ENCODE measurements at regions not wholly inside any gene's neighbourhood (a gene's known extent, or its start where the extent isn't known, plus 50 kb on each side); places are given as distances from the start of the nearest gene placed in this dataset.

DNA sequence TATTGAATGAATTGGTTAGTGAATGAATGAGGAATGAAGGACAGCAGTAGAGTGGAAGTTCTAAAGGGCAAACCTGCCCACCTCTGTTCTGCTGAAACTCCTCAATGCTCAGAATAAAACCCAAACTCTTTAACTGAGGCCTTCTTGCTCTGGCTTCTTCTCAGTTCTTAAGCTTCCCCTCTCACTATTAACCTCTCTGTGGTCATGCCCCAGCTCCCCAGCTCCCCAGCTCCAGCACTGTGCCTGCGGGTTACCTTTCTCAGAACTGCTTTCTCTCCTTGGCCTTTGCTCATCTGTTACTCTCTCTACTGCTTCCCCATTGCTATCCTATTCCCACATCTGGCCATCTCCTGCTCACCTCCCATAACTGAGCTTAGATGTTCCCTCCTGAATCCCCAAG lies 137.4 kb downstream of the NXPE2 start:
- H3K27ac ChIP-seq = no peak overlapping the region
- intact Hi-C loops (cut with DNase I; ENCODE audit: low total_unique reads) = no loop called here

DNA sequence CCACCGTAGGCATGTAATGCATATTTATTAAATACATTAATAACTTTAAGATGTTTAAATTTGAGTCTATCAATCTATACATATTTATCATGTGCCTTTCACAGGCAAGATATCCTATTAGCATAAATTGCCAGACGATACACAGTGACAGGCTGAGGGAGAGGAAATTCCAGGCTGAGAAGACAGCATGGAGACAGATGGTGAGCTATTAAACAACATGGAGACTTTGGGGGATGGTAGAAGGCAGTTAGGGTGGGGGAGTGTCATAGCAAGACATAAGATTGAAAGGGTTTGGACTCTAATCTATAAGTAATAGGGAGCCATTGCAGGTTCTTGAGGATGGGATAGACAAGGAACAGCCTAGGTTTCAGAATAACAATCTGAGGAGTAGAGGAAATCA lies 138.5 kb downstream of the NXPE2 start:
- intact Hi-C loops (cut with DNase I; ENCODE audit: low total_unique reads) = no loop called here
- Histone ChIP-seq H3K36me3 (no peaks in the 10 kb centered on the region), H3K27me3 (peaks cover 0 to 8% of the 10 kb centered on the region in 2 donors), H3K9me3 (no peaks in the 10 kb centered on the region), H3K4me3 (no peak overlapping the region), H3K27ac (no peak overlapping the region), H3K4me1 (no peaks in the 10 kb centered on the region)
- TF ChIP-seq, protein P1, sequence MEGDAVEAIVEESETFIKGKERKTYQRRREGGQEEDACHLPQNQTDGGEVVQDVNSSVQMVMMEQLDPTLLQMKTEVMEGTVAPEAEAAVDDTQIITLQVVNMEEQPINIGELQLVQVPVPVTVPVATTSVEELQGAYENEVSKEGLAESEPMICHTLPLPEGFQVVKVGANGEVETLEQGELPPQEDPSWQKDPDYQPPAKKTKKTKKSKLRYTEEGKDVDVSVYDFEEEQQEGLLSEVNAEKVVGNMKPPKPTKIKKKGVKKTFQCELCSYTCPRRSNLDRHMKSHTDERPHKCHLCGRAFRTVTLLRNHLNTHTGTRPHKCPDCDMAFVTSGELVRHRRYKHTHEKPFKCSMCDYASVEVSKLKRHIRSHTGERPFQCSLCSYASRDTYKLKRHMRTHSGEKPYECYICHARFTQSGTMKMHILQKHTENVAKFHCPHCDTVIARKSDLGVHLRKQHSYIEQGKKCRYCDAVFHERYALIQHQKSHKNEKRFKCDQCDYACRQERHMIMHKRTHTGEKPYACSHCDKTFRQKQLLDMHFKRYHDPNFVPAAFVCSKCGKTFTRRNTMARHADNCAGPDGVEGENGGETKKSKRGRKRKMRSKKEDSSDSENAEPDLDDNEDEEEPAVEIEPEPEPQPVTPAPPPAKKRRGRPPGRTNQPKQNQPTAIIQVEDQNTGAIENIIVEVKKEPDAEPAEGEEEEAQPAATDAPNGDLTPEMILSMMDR (IDR thresholded peaks at IDR 0.05) = no peak
- TF ChIP-seq POLR2A (IDR thresholded peaks at IDR 0.05) (no peak), POLR2AphosphoS5 (IDR thresholded peaks at IDR 0.05) (no peak)
- no peak for DNase-seq (ENCODE audit: low spot score in 2 of 2)

More for the DNA sequence above, 137.4 kb downstream of the NXPE2 start:
- Histone ChIP-seq H3K9me3 (no peaks in the 10 kb centered on the region), H3K4me3 (no peak overlapping the region), H3K27me3 (peaks cover 0 to 8% of the 10 kb centered on the region in 2 donors), H3K36me3 (no peaks in the 10 kb centered on the region), H3K4me1 (no peaks in the 10 kb centered on the region)
- no peak for TF ChIP-seq POLR2AphosphoS5 (IDR thresholded peaks at IDR 0.05)
- no peak for TF ChIP-seq POLR2A (IDR thresholded peaks at IDR 0.05)
- TF ChIP-seq, protein P1 (IDR thresholded peaks at IDR 0.05) = no peak
- DNase-seq (ENCODE audit: low spot score in 2 of 2) = no peak

DNA sequence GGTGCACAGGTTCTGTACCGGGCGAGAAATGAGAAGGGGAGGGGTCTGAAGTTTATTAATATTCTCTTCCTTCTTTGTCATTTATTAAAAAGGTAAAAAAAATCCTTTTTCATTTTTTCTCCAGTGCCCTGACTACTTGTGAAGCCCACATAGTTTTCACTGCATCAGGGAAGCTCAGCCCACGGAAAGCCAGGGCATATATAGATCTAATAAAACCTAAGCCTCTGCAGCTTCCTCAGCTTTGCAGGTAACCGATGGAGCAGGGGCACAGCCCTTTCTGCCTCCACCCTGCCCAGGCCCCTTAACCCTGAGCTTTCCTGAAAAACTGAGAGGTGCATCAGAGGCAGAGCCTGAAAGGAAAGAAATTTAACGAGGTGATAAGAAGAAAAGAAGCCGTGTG lies 140.1 kb downstream of the NXPE2 start:
- Histone ChIP-seq H3K27me3 (peaks cover 0 to 8% of the 10 kb centered on the region in 2 donors), H3K4me3 (no peak overlapping the region), H3K9me3 (no peaks in the 10 kb centered on the region), H3K36me3 (no peaks in the 10 kb centered on the region), H3K27ac (no peak overlapping the region), H3K4me1 (no peaks in the 10 kb centered on the region)
- no peak for DNase-seq (ENCODE audit: low spot score in 2 of 2)
- intact Hi-C loops (cut with DNase I; ENCODE audit: low total_unique reads) = no loop called here
- no peak for TF ChIP-seq POLR2AphosphoS5 (IDR thresholded peaks at IDR 0.05)
- TF ChIP-seq, protein P1 (IDR thresholded peaks at IDR 0.05) = no peak
- no peak for TF ChIP-seq POLR2A (IDR thresholded peaks at IDR 0.05)

DNA sequence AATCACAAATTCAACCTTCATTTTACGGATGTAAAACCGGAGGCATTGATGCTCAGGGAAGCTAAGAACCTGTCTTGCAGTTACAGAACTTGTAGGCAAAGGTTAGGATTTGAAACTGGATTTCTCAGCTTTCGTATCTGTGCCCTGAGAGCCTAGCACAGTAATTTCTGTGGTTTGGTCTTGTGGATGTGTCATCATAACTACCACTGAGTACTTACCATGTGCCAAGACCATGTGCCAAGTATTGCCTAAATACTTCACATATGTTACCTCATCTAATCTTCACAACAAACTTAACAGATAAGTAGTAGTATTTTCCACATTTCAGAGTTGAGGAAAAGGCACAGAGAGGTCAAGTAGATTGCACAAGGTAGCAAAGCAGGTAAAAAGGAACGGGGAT lies 140.7 kb downstream of the NXPE2 start:
- no peak for TF ChIP-seq POLR2A (IDR thresholded peaks at IDR 0.05)
- no peak for TF ChIP-seq POLR2AphosphoS5 (IDR thresholded peaks at IDR 0.05)
- TF ChIP-seq, protein P1 (IDR thresholded peaks at IDR 0.05) = no peak
- H3K27ac ChIP-seq = no peak overlapping the region
- no peaks in the 10 kb centered on the region for H3K4me1 ChIP-seq
- intact Hi-C loops (cut with DNase I; ENCODE audit: low total_unique reads) = no loop called here
- no peak for DNase-seq (ENCODE audit: low spot score in 2 of 2)
- peaks cover 0 to 8% of the 10 kb centered on the region in 2 donors for H3K27me3 ChIP-seq
- no peak overlapping the region for H3K4me3 ChIP-seq
- H3K36me3 ChIP-seq = no peaks in the 10 kb centered on the region
- peaks cover 0 to 2% of the 10 kb centered on the region in 2 donors for H3K9me3 ChIP-seq

DNA sequence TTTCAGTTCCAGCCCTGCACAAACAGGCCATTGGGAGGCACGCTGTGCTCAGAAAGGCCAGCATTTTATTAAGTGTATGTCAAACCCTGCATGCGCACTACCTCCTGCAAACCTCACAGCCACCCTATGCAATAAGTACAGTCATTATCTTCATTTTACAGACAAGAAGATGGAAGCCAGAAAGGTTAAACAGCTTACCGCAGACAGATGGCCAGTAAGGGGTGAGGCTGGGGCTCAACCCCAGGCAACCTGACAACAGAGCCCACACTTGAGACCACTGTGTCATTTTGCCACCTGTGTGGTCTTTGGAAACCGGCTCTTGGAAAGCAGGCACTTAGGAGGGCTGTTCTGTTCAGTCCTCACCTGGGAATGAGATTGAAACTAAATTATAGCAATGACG lies 142.3 kb downstream of the NXPE2 start:
- no peaks in the 10 kb centered on the region for H3K36me3 ChIP-seq
- TF ChIP-seq POLR2AphosphoS5 (IDR thresholded peaks at IDR 0.05) (no peak), POLR2A (IDR thresholded peaks at IDR 0.05) (no peak)
- TF ChIP-seq, protein P1 (IDR thresholded peaks at IDR 0.05) = no peak
- H3K4me1 ChIP-seq = no peaks in the 10 kb centered on the region
- no peak for DNase-seq (ENCODE audit: low spot score in 2 of 2)
- H3K4me3 ChIP-seq = no peak overlapping the region
- peaks cover 0 to 8% of the 10 kb centered on the region in 2 donors for H3K27me3 ChIP-seq
- no peak overlapping the region for H3K27ac ChIP-seq
- intact Hi-C loops (cut with DNase I; ENCODE audit: low total_unique reads) = no loop called here
- peaks cover 0 to 7% of the 10 kb centered on the region in 2 donors for H3K9me3 ChIP-seq

All from breast epithelium (tissue), 4 donors.